GM19395 (cell line): ENCODE measurements at regions not wholly inside any gene's neighbourhood (a gene's known extent, or its start where the extent isn't known, plus 50 kb on each side); places are given as distances from the start of the nearest gene placed in this dataset.

ENCODE experiments used
- ATAC-seq: cut with Tn5 transposase; IDR thresholded peaks from one replicate; pipeline ENCODE4 v1.9.1; 2021; ENCODE audit warnings: mild to moderate bottlenecking, moderate library complexity; ENCODE audit not compliant: unreplicated experiment

DNA sequence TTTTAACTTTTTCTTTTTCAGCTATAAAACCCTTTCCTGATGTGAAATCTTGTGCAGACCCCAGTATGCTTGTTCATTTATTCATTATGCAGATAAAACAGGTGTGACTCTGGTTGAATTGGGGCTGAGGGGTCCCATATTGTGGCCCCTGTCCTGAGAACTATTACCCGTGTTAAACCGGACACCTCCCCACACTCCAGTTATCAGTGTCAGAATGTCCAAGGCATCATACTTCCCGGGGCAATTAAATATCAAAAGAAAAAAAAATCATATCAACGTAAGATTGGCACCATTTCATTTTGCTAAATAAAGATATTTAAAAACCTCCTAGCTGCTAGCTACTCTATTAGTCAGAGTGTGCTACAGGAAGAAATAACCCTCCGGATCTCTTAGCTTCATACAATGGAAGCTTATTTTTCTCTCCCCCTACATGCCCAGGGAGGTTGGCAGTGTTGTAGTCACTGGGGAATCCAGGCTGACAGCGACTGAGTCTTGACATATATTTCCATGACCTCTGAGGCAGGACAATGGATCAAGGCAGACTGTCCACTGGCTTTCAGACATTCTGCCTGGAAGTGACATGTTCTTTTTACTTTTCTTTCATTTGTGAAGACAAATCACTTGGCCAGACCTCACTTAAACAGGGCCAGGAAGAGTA lies 170.0 kb downstream of the SEC61B start:
- ATAC-seq, result no peak

DNA sequence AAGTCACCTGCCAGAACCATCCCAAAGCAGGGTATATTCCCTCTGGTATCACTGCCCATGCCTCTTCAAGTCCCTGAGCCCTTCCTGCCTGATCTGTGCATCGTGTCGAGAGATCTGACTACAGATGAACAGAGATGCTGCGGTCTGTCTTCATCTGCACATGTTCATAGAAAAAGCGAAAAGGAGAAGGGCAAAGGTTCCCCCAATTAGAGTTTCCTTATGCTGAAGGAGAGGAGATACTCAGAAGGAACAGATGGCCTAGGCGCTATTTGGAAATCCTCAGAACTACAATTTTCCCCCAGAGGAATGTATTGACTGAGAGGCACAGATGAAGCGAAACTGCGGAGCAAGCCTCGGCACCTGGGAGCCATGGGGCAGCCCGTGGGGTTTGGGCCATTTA lies 170.9 kb downstream of the SEC61B start:
- no peak for ATAC-seq

DNA sequence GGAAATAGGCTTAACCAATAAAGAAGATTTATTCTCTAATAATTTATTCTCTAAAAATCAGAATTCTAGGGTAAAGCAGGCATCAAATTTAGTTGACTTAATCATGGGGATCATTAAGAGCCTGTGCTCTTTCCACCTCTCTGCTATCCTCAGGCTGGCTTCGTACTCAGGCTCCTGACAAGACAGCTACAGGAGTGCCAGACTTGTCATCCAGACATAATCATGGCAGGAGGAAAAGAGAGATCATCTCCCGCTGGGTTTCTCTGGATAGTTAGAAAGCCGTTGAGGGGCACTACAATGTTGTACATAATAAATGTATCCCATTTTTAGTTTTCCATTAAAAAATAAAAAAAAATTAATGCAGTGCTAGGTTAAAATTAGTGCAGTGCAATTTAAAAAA lies 171.9 kb downstream of the SEC61B start:
- no peak for ATAC-seq

DNA sequence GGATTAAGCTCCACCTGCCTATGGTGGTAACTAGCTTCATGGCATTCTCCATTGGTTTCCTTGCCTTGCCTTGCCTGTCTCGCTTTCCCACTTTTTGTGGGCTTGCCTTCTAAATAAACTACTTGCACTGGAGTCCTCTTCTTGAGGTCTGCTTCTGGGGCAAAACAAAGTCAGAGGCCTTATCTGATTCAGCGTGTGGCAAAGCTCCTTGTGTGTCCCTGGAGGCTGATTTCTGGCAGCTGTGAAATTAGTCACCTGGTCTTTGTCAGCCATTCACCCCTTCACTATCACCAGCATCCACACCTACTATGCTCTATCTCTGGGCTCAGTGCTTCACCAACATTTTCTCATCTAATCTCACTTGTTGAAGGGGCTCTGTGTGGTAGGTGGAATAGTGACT lies 176.2 kb downstream of the SEC61B start:
- ATAC-seq, result no peak

GRCh38 chr9:99399474-99399873 lies 177.4 kb downstream of the SEC61B start:
- ATAC-seq, result no peak

DNA sequence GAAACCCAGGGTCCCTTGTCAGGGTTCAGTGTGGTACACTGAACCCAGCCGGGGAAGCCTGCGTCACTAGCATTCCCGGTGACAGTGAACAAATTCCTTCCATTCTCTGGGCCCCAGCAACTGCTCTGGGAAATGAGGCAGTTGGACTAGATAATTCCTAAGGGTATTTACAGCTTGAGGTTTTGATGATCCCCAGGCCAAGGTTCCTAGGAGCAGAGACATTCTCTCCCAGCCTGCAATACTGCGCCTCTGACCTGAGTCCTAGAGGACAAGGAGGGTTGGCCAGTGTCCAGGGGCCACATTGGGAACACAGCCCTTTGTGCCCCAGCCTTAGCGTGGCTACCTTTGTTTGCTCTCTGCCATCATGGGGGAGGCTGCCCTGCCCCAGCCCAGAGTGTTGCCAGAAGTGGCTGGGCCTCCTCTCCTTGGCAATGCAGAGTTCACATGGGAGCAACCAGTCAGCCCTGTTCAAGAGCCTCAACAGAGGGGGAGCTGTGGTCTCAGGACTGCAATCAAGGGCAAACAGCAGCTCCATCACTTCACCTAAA lies 178.2 kb downstream of the SEC61B start:
- no peak for ATAC-seq

DNA sequence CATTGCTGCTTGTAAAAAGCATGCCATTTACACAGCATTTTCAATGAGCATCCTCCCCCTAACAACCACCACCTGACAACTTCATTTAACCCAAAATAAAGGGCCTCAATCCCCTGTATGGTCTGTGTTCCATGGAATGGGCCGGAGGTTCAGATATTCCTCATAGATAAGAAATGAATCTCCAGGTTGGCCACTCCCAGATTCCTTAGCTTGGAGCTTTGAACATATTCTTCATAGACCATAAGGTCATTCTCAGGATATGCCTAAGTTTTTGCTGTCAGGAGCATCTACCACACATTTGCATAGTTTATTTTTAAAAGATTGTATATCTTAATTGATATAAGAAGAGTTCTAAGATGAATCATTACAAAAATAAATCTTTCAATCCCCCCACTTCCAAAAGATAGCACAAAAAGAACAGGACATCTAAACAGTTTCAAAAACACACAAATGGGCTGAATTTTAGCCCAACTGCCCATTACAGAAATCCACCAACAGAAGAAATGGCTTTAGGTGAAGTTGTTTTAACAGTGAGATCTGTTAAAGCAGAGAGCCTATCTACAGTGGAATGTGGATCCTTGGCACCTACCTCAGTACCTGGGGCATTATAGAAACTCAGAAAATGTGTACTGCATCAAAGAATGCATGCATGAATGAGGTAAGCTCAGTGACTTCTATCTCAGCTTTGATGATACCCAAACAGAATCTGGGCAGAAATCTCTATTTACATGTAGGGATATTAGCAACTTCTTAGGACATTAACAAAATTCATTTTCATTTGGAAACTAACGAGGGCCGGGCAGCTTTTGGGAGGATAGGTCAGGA lies 179.8 kb downstream of the SEC61B start:
- ATAC-seq, result no peak

GRCh38 chr9:99403371-99403770 lies 181.3 kb downstream of the SEC61B start:
- ATAC-seq, result no peak

DNA sequence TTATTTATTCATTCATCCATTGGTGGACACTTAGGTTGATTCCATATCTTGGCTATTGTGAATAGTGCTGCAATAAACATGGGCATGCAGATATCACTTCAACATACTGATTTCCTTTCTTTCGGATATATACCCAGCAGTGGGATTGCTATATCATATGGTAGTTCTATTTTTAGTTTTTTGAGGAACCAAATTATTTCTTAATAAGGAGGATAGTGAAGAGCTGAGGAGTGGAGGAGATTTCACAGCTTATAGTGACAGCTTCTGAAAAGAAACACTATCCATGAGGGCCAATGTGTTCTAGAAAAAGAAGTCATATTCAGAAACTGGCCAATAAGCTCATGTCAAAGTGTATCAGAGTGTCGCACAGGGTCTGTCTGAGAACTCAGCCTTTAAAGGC lies 183.3 kb downstream of the SEC61B start:
- ATAC-seq, result no peak

GRCh38 chr9:99406939-99407338 lies 184.9 kb downstream of the SEC61B start:
- no peak for ATAC-seq

DNA sequence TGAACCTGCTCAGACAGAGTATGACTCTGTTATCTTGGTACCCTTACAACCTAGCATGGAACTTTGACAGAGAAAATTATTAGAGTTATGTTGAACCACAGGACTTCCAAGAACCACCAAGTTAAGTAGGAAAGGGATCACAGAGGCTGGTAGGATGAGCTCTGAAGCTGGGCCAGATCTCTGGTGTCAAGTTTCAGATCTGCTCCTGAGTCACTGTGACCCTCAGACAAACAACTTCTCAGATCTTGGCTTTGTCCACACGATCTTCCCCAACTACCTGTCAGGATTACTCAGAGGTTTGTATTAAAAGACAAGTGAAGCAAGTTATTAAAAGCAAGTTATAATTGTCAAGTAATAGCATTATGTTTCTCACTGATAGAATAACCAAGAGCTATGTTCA lies 189.0 kb downstream of the SEC61B start:
- no peak for ATAC-seq

- ATAC-seq, result no peak
These were observed 189.5 kb downstream of the SEC61B start for GRCh38 chr9:99411479-99412115.

DNA sequence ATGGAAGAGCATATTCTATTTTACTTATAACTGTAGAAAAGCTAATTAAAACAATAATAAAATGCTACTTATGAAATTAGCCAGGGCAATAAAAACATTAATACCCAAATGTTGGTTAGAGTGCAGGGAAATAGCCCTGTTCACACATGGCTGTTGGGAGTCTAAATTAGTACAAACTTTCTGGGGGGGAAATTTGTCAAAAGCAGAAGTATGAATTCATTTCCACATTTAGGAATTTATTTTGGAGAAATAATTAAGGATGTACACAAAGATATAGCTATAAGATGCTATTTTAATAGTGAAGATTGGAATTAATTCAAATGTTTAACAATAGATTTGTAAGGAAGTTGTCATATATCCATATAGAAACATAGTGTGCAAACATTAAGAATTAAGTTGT lies 190.5 kb downstream of the SEC61B start:
- no peak for ATAC-seq

DNA sequence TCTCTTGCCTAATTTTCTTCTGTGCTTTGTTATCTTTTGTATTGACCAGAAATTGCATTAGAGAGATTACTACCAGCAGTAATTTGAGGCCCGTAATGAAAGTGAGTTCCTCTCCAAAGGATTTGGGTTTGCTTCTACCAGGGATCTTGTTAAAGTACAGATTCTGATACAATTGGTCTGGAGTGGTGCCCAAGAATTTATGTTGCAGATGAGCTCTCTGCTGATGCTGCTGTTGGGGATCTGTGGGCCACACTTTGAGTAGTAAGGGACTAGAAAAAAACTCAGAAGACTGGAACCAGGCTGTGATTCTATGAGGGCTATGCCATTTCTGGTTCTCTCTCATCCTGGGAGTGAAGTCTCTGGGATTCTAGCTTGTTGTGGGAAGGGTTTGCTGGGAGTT lies 192.2 kb downstream of the SEC61B start:
- no peak for ATAC-seq

DNA sequence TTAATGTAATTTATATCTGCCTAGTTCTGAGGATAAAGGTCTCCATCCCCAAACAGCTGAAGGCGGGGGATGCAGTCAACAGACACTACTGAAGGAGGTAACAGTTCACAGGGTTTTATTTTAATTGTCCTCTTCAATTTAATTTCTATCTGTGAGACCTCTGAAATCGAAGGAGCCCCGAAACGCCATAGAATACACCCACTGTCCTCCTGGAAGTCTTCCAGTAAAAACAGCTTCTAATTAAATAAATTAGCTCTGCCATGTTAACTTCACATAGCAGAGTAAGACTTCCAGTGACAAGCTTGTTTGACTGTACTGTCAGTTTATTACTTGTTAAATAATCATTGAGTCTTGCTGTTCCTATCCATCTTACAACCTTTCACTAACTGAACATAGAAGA lies 193.5 kb downstream of the SEC61B start:
- ATAC-seq, result peak; percentile 25

DNA sequence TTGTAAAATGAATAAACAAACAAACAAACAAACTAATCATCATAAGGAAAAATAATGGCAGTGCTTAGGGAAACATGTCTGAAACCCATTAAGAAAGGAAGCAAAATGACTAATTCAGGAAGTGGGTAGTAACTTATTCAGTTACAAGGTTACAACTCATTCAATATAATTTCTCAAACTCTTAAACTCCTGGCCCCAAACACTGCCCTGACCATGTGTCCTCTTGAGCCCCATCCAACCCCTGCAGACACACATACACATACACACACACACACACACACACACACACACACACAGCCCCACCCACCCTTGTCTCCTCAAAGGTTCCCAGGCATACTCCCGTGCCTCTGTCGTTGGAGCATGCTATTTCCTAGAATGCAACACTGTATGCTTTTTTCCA lies 193.9 kb downstream of the SEC61B start:
- ATAC-seq, result peak; percentile 85

DNA sequence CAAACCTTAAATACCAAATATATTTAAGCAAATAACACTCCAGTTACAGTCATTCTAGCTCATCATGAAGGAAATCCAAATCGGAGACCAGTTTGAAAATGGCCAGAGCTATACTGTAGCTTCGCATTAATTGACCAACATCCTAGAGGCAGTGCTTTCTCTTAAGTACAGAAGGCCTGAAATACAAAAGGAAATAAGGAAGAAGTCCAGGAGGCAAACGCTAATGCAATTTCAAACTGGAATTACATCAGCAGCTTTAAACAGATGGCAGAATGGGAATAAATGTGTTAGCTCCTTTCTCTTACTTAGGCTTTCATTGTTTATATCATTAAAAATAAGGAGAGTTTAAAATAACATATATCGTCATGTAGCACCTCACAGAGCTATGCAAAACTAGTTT lies 197.0 kb downstream of the SEC61B start:
- ATAC-seq, result no peak

- no peak for ATAC-seq
These were observed 199.3 kb downstream of the SEC61B start for GRCh38 chr9:99421369-99421768.

- ATAC-seq, result no peak
These were observed 203.0 kb downstream of the SEC61B start for GRCh38 chr9:99425124-99425523.

- ATAC-seq, result no peak
These were observed 204.1 kb downstream of the SEC61B start for GRCh38 chr9:99425923-99426842.

DNA sequence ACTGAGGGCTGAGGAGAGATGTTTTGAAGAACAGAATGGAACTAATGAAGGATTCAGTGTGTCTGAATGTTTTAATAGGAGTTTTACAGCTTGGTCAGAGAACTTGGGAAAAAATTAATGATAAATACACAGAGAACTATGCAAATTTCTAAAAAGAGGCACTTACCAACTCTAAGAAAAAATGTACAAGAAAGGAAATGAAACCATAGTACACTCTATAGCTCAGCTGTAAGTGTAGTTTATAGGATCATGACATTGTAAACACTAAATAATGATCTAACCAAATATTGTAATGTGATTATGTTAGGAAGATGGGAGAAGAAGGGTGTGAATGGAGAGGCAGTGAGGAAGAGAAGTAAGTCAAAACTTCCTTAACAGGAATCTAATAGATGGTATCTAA lies 205.2 kb downstream of the SEC61B start:
- no peak for ATAC-seq
